Cardiac muscle cell (in vitro differentiated cells and primary cell): ENCODE measurements at regions not wholly inside any gene's neighbourhood (a gene's known extent, or its start where the extent isn't known, plus 50 kb on each side); places are given as distances from the start of the nearest gene placed in this dataset.

Source experiments
- DNase-seq, 2 donors: peaks; one replicate each; pipeline versions ENCODE4 v3.0.0 to v3.0.0-alpha.2; 2010 to 2017; ENCODE audit warnings: low read depth in 1 of 2, low spot score in 1 of 2
- H3K27ac ChIP-seq: fragments of 200-600 bp; sonication (generic); 2 replicates; pipeline ENCODE4 v1.5.1; 2016
- H3K27me3 ChIP-seq: fragments of 200-600 bp; sonication (generic); 2 replicates; pipeline ENCODE4 v1.6.0; 2016; ENCODE audit warnings: control low read depth
- H3K36me3 ChIP-seq: fragments of 200-600 bp; sonication (generic); 2 replicates; pipeline ENCODE4 v1.5.1; 2016; ENCODE audit warnings: control low read depth
- H3K4me1 ChIP-seq: fragments of 200-600 bp; sonication (generic); 2 replicates; pipeline ENCODE4 v1.8.1; 2017; ENCODE audit warnings: low read depth, mild to moderate bottlenecking, mixed run types
- H3K4me3 ChIP-seq: fragments of 200-600 bp; sonication (generic); 2 replicates; pipeline ENCODE4 v1.5.1; 2016; ENCODE audit warnings: mild to moderate bottlenecking
- H3K9me3 ChIP-seq: fragments of 200-600 bp; sonication (generic); 2 replicates; pipeline ENCODE4 v1.5.1; 2017; ENCODE audit warnings: low read depth, mild to moderate bottlenecking, control low read depth
- TF ChIP-seq, protein P1 (sequence below): IDR thresholded peaks from 2 replicates; pipeline ENCODE4 v1.5.1; 2012; ENCODE audit warnings: low read depth, mild to moderate bottlenecking, low read length

DNA sequence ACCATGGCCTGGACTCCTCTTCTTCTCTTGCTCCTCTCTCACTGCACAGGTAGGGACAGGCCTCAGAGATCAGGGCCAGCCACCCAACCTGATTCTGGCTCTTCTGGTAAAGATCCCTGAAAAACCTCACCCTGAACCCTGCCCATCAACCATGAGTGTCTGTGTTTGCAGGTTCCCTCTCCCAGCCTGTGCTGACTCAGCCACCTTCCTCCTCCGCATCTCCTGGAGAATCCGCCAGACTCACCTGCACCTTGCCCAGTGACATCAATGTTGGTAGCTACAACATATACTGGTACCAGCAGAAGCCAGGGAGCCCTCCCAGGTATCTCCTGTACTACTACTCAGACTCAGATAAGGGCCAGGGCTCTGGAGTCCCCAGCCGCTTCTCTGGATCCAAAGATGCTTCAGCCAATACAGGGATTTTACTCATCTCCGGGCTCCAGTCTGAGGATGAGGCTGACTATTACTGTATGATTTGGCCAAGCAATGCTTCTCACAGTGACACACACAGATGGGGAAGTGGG lies 80.9 kb downstream of the ZNF280B start:
- H3K27ac ChIP-seq: no peak overlapping the region
- no peaks in the 10 kb centered on the region for H3K27me3 ChIP-seq

DNA sequence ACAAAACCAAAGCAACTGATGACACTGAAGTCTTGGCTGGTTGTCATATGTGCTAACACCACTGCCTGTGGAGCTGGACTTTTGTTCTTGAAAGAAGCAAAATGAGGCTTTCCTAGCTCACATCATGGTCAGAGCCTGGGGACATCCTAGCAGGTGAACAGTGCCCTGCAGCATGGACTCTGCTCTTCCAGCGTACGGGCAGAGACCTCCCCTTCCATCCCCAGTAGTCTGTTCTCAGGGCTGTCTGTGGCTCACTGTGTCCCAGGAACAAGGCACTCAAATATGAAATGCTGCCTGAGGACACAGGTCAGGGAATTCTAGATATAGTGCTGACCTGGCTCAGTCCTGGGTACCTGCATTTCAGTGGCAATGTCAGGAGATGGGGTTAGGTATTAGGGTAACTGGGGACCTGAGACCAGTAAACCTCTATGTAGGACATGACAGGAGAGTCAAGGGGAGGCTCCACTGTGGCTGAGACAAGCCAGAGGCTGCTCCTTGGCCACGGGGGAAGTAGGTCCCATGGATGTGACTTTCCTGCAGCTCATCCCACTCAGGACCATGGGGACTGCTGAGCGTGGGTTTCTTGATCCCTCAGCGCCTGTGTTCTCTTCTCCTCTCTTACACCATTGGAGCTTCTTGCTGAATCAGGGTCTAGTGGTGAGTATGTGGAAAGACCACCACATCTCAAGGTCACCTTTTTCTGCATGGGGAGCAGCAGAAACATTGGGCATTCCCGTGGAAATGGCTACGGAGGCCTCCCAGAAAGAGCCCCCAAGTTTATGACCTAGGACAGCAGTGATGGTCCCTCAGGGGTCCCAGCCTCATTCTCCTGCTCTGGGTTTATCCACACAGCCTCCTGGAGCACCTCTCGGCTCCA lies 80.1 kb downstream of the ZNF280B start:
- no peaks in the 10 kb centered on the region for H3K9me3 ChIP-seq
- no peaks in the 10 kb centered on the region for H3K36me3 ChIP-seq
- TF ChIP-seq, protein P1, sequence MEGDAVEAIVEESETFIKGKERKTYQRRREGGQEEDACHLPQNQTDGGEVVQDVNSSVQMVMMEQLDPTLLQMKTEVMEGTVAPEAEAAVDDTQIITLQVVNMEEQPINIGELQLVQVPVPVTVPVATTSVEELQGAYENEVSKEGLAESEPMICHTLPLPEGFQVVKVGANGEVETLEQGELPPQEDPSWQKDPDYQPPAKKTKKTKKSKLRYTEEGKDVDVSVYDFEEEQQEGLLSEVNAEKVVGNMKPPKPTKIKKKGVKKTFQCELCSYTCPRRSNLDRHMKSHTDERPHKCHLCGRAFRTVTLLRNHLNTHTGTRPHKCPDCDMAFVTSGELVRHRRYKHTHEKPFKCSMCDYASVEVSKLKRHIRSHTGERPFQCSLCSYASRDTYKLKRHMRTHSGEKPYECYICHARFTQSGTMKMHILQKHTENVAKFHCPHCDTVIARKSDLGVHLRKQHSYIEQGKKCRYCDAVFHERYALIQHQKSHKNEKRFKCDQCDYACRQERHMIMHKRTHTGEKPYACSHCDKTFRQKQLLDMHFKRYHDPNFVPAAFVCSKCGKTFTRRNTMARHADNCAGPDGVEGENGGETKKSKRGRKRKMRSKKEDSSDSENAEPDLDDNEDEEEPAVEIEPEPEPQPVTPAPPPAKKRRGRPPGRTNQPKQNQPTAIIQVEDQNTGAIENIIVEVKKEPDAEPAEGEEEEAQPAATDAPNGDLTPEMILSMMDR: no peak
- no peaks in the 10 kb centered on the region for H3K27me3 ChIP-seq
- no peak overlapping the region for H3K4me3 ChIP-seq
- no peak for DNase-seq
- H3K4me1 ChIP-seq: no peaks in the 10 kb centered on the region
- no peak overlapping the region for H3K27ac ChIP-seq

More for the DNA sequence above, 80.9 kb downstream of the ZNF280B start:
- Histone ChIP-seq H3K4me1 (no peaks in the 10 kb centered on the region), H3K4me3 (no peak overlapping the region), H3K9me3 (no peaks in the 10 kb centered on the region), H3K36me3 (no peaks in the 10 kb centered on the region)
- no peak for DNase-seq
- TF ChIP-seq, protein P1: no peak

DNA sequence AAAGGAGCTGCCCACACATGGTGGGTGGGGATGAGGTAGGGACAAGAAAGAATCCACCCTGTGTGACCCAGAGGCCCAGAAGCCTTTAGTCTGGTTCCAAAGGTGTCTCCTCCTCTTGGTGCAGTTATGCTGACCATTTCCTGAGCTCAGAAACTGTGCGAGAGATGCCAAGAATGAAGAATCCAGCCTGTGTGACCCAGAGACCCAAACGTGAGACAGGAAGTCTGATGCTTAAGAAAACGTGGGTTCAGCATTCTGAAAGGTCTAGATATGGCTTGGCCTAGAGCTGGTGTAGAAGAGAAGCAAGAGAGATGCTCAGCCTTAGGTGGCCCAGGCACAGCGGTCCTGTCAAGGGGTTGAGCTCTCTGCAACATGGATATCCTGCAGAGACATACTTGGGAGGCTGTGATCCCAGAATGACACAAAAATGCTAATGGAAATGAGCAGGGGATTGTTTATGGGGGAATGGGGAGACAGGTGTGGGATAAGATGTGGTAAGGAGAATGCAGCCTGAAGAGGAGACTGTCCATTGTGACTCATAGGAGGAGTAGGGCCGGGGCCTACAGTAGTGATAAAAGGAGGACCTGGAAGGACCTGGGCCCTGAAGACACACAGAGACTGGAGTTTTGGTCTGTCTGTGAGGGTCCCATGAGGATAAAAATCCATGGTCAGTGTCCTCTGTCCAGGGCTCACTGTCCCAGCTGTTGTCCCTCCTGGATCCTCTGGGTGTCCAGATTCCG lies 79.0 kb downstream of the ZNF280B start:
- Histone ChIP-seq H3K9me3 (no peaks in the 10 kb centered on the region), H3K4me3 (no peak overlapping the region), H3K27ac (no peak overlapping the region), H3K27me3 (no peaks in the 10 kb centered on the region), H3K36me3 (no peaks in the 10 kb centered on the region), H3K4me1 (no peaks in the 10 kb centered on the region)
- TF ChIP-seq, protein P1: no peak
- DNase-seq: peak in 1 of 2 donors; percentile 2

DNA sequence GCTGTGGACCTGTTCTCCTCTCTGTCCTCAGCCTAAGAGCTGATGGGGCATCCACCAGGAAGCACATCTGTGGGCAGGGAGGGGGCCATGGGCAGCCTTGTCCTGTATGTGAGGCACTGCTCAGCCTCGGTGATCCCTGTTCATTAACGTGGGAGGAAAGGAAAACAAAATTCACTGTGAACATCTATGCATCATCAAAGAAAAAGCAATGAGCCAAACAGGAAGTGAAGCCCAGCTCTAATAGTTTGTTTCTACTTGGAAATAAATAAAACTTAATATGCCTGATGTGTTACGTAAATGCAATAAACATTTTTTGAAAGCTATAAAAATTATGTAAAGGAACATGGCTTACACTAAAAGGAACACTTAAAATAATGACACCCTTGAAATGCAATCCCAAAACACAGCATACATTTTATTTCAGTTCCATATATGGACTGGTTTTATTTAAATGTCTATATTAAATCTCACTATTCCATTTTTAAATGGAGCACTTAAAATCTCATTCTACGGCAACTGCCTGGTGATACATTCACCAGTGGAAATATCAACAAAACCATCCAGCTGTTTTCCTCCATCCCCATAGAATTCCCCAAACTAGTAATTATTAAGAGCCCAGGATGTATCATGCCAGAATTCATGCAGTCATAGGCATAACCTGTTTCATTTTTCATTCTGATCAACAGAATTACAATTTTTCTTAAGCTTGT lies 78.3 kb downstream of the ZNF280B start:
- DNase-seq: no peak
- Histone ChIP-seq H3K4me3 (no peak overlapping the region), H3K27me3 (no peaks in the 10 kb centered on the region), H3K4me1 (no peaks in the 10 kb centered on the region), H3K36me3 (no peaks in the 10 kb centered on the region), H3K9me3 (no peaks in the 10 kb centered on the region), H3K27ac (no peak overlapping the region)
- TF ChIP-seq, protein P1: no peak
